T-helper 2 cell (primary cell): ENCODE measurements at regions not wholly inside any gene's neighbourhood (a gene's known extent, or its start where the extent isn't known, plus 50 kb on each side); places are given as distances from the start of the nearest gene placed in this dataset.
"Not testable (repeated sequence)": the region's sequence is repeated elsewhere in the genome, so short reads cannot be mapped to it uniquely, and the experiment has no call there.

ENCODE experiments used
- DNase-seq, 5 experiments: peaks; one replicate each; pipeline versions ENCODE4 v3.0.0 to v3.0.0-alpha.2; 2012 to 2022

GRCh38 chr7:156055206-156055822, 243.1 kb upstream of the SHH start:
- DNase-seq: no peak

- DNase-seq: no peak
Measured at GRCh38 chr7:156051884-156052283, 239.6 kb upstream of the SHH start.

DNA sequence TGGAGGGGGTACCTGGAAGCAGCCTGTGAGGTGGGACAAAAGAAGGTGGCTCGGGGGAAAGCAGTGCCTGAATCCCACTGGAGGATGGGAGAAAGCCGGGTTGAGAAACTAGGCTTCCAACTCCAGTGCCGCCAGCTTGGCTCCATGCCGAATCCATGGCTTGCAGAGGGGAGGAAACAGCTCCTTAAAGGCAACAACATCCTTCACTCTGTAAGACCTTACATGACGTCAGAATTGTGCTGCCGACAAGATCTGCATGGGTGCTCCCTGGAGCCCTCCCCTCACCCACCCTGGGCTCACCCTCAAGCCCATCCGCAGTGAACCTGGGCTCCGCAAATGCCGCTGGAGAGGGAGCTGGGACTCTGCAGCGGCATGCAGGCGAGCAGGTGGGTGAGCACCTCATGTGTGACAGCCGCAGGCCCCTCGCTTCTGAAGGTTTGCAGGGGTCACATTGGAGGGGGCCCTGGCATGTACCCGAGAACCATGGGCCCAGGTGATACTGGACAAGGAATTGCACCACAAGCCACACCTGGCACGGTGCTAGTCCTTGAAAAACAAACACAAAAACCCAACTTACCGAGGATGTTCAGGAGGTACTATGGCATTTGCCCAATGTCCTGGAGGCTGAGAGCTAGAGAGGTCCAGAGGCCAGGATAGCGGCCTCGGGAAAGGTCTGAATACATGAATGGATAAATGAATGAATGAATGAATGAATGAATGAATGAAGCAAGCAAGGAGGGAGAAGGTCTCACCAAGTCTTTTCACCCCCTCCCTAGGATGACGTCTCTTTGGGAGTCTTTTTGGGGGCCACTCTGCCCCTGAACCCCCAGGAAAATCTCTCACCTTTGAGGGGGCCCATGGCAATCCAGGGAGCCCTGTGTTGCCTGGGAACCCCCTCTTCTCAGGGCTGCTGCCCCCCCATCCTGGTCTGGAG, 238.6 kb upstream of the SHH start:
- no peak for DNase-seq

GRCh38 chr7:156049366-156049765, 237.1 kb upstream of the SHH start:
- DNase-seq: no peak

DNA sequence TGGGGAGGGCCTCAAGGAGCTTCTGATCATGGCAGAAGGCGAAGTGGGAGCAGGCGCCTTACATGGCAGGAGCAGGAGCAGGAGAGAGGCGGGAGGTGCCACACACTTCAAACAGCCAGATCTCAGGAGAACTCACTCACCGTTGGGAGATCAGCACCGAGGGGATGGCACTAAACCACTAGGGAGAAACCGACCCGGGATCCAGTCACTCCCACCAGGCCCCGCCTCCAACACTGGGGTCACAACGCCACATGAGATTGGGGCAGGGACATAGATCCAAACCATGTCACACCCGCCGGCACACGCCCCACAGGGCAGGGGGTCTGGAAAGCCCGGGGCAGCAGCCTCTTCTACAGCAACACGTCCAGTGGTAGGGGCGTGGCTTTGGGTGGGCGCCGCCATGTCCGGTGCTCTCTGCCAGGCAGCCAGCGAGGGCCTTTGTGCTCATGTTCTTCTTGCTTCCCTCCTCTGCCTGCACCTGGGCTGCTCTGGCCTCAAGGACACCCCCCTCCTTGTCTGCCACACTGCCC, 233.8 kb upstream of the SHH start:
- DNase-seq: no peak

DNA sequence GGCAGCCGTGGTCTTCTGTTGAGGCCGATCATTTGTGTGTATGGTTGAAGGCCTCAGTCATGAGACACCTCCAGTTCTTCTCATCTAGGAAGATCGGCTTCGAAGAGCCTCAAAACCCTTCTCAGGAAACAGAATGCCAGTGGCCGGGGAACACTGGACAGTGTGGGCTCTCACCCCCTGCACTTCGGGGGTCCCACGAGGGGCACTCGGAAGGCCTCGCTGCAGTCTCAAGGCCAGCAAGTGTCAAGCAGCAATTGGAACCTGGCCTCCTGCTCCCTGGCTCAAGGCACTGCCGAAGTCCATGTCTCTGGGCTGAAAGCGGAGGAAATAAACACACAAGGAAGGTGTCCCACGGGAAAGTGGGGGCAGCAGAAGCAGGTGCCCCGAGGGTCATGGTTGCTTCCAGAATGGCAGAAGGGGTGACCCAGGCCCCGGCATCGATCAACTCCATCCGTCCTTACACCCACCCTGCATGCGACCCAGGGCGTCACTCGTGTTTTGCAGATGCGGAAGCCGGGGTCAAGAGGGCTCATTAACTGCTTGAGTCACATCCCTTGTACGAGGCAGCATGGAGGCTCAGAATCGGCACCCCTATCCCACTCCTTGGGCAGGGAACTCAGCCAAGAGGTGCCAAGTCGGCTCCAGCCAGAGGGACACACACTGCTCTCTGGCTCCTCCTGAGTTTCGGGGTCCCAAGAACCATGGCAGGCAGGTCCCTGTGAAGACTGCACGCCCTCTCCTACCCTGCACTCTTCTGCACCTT, 231.3 kb upstream of the SHH start:
- no peak for DNase-seq

GRCh38 chr7:156041398-156041797, 229.1 kb upstream of the SHH start:
- DNase-seq: no peak

GRCh38 chr7:156039971-156040677, 227.9 kb upstream of the SHH start:
- DNase-seq: peak in 1 of 5 experiments; percentile 55

GRCh38 chr7:156039194-156039593, 226.9 kb upstream of the SHH start:
- no peak for DNase-seq

DNA sequence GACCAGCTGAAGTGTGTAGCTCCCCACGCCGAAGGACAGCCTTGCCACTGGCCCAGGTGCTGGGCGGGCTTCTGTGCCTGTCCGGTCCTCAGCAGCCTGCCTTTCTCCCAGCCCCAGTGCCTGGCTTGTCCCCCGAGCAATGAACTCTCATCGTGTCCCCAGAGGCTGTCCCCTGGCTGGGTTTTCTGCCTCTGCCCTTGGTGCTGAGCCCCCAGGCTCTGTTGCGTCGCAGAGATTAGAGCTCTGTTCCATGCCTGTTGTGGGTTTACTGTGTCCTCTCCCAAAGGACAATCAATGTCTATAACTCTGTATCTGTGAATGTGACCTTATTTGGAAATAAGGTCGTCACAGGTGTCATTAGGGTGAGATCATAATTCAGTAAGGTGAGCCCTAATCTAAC, 226.1 kb upstream of the SHH start:
- no peak for DNase-seq

GRCh38 chr7:156036153-156036552, 223.9 kb upstream of the SHH start:
- no peak for DNase-seq

DNA sequence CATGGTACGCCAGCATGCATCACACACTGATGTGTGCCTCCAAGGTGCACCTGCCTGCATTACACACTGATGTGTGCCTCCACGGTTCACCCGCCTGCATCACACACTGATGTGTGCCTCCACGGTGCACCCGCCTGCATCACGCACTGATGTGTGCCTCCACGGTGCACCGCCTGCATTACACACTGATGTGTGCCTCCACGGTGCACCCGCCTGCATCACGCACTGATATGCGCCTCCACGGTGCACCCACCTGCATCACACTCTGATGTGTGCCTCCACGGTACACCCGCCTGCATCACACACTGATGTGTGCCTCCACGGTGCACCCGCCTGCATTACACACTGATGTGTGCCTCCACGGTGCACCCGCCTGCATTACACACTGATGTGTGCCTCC, 223.1 kb upstream of the SHH start:
- not testable (repeated sequence) for DNase-seq

DNA sequence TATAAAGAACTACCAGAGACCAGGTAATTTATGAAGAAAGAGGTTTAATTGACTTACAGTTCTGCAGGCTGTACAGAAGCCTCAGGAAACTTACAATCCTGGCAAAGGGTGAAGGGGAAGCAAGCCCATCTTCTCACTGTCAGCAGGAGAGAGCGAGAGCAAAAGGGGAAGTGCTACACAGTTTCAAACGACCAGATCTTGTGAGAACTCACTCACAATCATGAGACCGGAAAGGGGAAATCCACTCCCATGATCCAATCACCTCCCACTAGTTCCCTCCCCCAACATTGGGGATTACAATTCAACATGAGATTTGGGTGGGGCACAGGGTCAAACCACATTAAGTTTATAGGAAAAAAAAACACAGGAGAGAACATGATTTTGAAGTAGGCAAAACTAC, 222.1 kb upstream of the SHH start:
- no peak for DNase-seq

DNA sequence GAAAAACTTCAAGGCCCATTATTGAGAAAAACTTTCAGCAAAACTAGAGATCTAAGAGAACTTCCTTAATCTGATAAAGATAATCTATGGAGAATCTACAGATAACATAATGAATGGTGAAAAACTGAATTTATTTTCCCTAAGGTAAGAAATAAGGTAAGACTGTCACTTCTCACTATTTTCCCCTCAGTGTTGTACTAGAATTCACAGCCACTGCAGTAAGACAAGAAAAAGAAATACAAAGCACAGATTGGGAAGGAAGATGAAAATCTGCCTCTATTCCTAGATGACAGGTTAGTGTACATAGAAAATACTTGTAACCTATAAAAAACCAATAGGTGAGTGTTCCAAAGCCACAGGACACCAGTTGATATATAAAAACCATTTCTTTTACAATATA, 220.7 kb upstream of the SHH start:
- no peak for DNase-seq

- no peak for DNase-seq
Measured at GRCh38 chr7:156031679-156032478, 219.6 kb upstream of the SHH start.

- DNase-seq: no peak
Measured at GRCh38 chr7:156029460-156030007, 217.3 kb upstream of the SHH start.

GRCh38 chr7:156028521-156028920, 216.3 kb upstream of the SHH start:
- no peak for DNase-seq

DNA sequence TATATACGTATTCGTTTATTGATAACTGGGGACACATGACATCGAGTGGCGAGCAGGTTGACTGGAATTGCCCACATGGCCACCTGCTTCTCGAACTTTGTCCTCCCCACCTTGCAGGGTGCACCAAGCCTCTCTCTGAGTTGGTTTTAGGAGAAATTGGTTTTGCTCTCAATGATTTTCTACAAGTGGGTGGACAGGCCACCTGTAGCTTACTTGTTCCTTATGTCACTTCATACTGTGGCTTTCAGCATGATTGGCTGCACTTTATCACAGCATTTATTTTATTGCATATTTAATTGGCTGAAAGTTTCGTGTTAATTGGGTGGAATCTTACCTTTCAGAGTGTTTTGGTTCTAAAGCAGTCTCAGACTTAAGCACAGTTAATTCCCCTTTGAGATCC, 215.6 kb upstream of the SHH start:
- DNase-seq: no peak

GRCh38 chr7:156026603-156027002, 214.3 kb upstream of the SHH start:
- DNase-seq: no peak

DNA sequence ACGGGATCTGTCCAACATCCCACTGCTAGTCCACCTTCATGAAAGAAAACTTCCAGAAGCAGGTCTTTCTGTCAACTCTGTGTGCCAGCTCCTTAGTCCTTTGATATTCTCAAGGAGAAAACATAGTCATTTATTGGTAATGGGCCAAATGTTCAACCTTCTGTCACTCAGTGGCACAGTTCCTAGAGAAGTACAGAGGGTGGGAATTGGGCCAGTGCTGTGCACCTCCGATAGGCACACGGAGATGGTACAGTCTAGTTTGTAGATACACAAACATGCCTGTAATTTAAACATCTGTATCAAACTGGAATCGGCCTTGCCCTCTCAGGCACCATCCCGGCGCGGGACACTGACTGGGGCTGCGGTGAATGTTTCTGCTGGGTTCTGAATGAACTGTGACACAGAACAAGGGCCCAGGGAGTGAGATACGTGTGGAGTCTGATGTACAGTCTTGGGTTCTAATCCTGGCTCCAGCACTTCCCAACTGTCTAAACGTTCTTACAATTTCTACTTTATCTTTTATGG, 213.9 kb upstream of the SHH start:
- DNase-seq: no peak

DNA sequence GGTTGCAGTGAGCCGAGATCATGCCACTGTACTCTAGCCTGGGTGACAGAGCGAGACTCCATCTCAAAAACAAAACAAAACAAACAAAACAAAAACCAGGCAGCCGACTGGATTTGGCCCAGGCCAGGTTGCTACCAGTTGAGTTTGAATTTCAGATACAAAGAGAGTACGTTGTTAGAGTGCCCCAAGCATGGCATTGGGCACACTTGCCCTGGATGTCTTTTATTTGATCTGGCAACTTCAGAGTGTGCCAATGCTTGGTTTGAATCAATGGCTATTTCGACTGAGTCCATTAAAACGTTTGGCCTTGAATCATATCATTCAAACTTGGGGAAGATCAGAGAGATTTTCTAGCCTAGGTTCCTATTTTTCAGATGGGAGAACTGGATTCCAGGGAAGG, 213.4 kb upstream of the SHH start:
- DNase-seq: no peak
